NCI-H82 (cell line): ENCODE measurements at regions not wholly inside any gene's neighbourhood (a gene's known extent, or its start where the extent isn't known, plus 50 kb on each side); places are given as distances from the start of the nearest gene placed in this dataset.
A peak's percentile ranks its signal among the peaks of the same experiment; 100 is the strongest.

Source experiments
- DNase-seq: peaks from one replicate; lab custom pipeline; 2025; lab: John Stamatoyannopoulos, UW

- no peak for DNase-seq
Measured at GRCh38 chr2:65647249-65647842, 214.9 kb upstream of the SPRED2 start.

- no peak for DNase-seq
Measured at GRCh38 chr2:65640793-65641103, 208.3 kb upstream of the SPRED2 start.

GRCh38 chr2:65639156-65639864 is 206.9 kb upstream of the SPRED2 start:
- no peak for DNase-seq

GRCh38 chr2:65638443-65638842 is 206.0 kb upstream of the SPRED2 start:
- DNase-seq: peak; percentile 25

GRCh38 chr2:65636813-65637483 is 204.5 kb upstream of the SPRED2 start:
- DNase-seq: no peak

GRCh38 chr2:65636024-65636423 is 203.6 kb upstream of the SPRED2 start:
- no peak for DNase-seq

GRCh38 chr2:65634304-65634703 is 201.9 kb upstream of the SPRED2 start:
- DNase-seq: no peak

- no peak for DNase-seq
Measured at GRCh38 chr2:65630643-65631042, 198.2 kb upstream of the SPRED2 start.

GRCh38 chr2:65628156-65628555 is 195.8 kb upstream of the SPRED2 start:
- no peak for DNase-seq

GRCh38 chr2:65626831-65627230 is 194.4 kb upstream of the SPRED2 start:
- no peak for DNase-seq

GRCh38 chr2:65625982-65626381 is 193.6 kb upstream of the SPRED2 start:
- DNase-seq: no peak

- no peak for DNase-seq
Measured at GRCh38 chr2:65622951-65623535, 190.6 kb upstream of the SPRED2 start.

GRCh38 chr2:65622499-65622898 is 190.1 kb upstream of the SPRED2 start:
- no peak for DNase-seq

GRCh38 chr2:65620524-65620923 is 188.1 kb upstream of the SPRED2 start:
- DNase-seq: no peak

- no peak for DNase-seq
Measured at GRCh38 chr2:65620026-65620425, 187.6 kb upstream of the SPRED2 start.

GRCh38 chr2:65615602-65616001 is 183.2 kb upstream of the SPRED2 start:
- DNase-seq: no peak

GRCh38 chr2:65613968-65614555 is 181.7 kb upstream of the SPRED2 start:
- no peak for DNase-seq

GRCh38 chr2:65611488-65611887 is 179.1 kb upstream of the SPRED2 start:
- DNase-seq: no peak

- no peak for DNase-seq
Measured at GRCh38 chr2:65608916-65609315, 176.5 kb upstream of the SPRED2 start.

GRCh38 chr2:65608466-65608865 is 176.1 kb upstream of the SPRED2 start:
- DNase-seq: no peak

- peak; percentile 91 for DNase-seq
Measured at GRCh38 chr2:65607662-65608305, 175.4 kb upstream of the SPRED2 start.

- no peak for DNase-seq
Measured at GRCh38 chr2:65605743-65606058, 173.3 kb upstream of the SPRED2 start.
